GM23338 (cell line): ENCODE measurements at regions not wholly inside any gene's neighbourhood (a gene's known extent, or its start where the extent isn't known, plus 50 kb on each side); places are given as distances from the start of the nearest gene placed in this dataset.

Experiments
- ATAC-seq: fragments of 200-7000 bp; cut with Tn5 transposase; 3 replicates; pipeline ENCODE4 v1.9.1; 2020
- DNase-seq: peaks from one replicate; pipeline ENCODE4 v3.0.0-alpha.2; 2015; ENCODE audit warnings: low spot score
- H2AFZ ChIP-seq: fragments of 200-600 bp; sonication (generic); 2 replicates; pipeline ENCODE4 v1.8.0; 2016; ENCODE audit warnings: antibody characterized with exemption, mild to moderate bottlenecking, moderate library complexity
- H3F3A ChIP-seq: fragments of 200-600 bp; sonication (generic); replicated peaks from 2 replicates; pipeline ENCODE4 v1.8.0; 2017; ENCODE audit warnings: antibody characterized with exemption, mixed run types, low read depth
- H3K27ac ChIP-seq: fragments of 200-600 bp; sonication (generic); 2 replicates; pipeline ENCODE4 v1.6.1; 2016; ENCODE audit warnings: low read depth
- H3K27me3 ChIP-seq: fragments of 200-600 bp; sonication (generic); 2 replicates; pipeline ENCODE4 v1.8.0; 2016; ENCODE audit warnings: mild to moderate bottlenecking, mixed run types, moderate library complexity; ENCODE audit not compliant: insufficient read depth
- H3K36me3 ChIP-seq: fragments of 200-600 bp; sonication (generic); 2 replicates; pipeline ENCODE4 v1.8.0; 2016; ENCODE audit warnings: mild to moderate bottlenecking; ENCODE audit not compliant: insufficient read depth
- H3K4me1 ChIP-seq: fragments of 200-600 bp; sonication (generic); 2 replicates; pipeline ENCODE4 v1.8.0; 2016; ENCODE audit warnings: mild to moderate bottlenecking, moderate library complexity; ENCODE audit not compliant: insufficient read depth
- H3K4me2 ChIP-seq: fragments of 200-600 bp; sonication (generic); 2 replicates; pipeline ENCODE4 v1.7.1; 2017; ENCODE audit warnings: mixed run types
- H3K4me3 ChIP-seq: fragments of 200-600 bp; sonication (generic); 2 replicates; pipeline ENCODE4 v1.6.1; 2016; ENCODE audit warnings: mixed run types
- H3K79me2 ChIP-seq: fragments of 200-600 bp; sonication (generic); replicated peaks from 2 replicates; pipeline ENCODE4 v1.8.0; 2017; ENCODE audit warnings: mild to moderate bottlenecking; ENCODE audit not compliant: insufficient read depth
- H3K9me2 ChIP-seq: fragments of 200-600 bp; sonication (generic); 2 replicates; pipeline ENCODE4 v1.8.0; 2017; ENCODE audit not compliant: insufficient read depth
- H4K20me1 ChIP-seq: fragments of 200-600 bp; sonication (generic); replicated peaks from 2 replicates; pipeline ENCODE4 v1.8.0; 2017; ENCODE audit warnings: mild to moderate bottlenecking; ENCODE audit not compliant: insufficient read depth
- H3K27ac Mint-ChIP-seq: 2 replicates; pipeline ENCODE4 v1.8.0; 2020; ENCODE audit warnings: inconsistent platforms, mild to moderate bottlenecking, moderate library complexity, mixed read lengths
- H3K27me3 Mint-ChIP-seq: 3 replicates; pipeline ENCODE4 v1.8.0; 2022; ENCODE audit warnings: low read depth, mild to moderate bottlenecking, moderate library complexity, mixed read lengths, inconsistent platforms; ENCODE audit not compliant: insufficient read depth, poor library complexity
- H3K36me3 Mint-ChIP-seq: 3 replicates; pipeline ENCODE4 v1.8.0; 2021; ENCODE audit warnings: low read depth, mild to moderate bottlenecking, inconsistent platforms, moderate library complexity, mixed read lengths
- H3K4me1 Mint-ChIP-seq: 3 replicates; pipeline ENCODE4 v1.8.0; 2020; ENCODE audit warnings: mild to moderate bottlenecking, inconsistent platforms, mixed read lengths
- H3K4me3 Mint-ChIP-seq: 3 replicates; pipeline ENCODE4 v1.8.0; 2021; ENCODE audit warnings: moderate library complexity, mild to moderate bottlenecking, inconsistent platforms, mixed read lengths
- H3K9me3 Mint-ChIP-seq: 3 replicates; pipeline ENCODE4 v1.8.0; 2020; ENCODE audit warnings: moderate library complexity, mild to moderate bottlenecking, inconsistent platforms, mixed read lengths
- CREB1 ChIP-seq: fragments of 250-450 bp; sonication (Bioruptor Pico); IDR thresholded peaks from 2 replicates; pipeline ENCODE4 v1.5.0; 2020; ENCODE audit warnings: low read depth, mild to moderate bottlenecking, moderate library complexity
- CTCF ChIP-seq, 2 experiments: fragments of 200-600 bp in 1 of 2; sonication (generic) in 1 of 2; conservative IDR thresholded peaks; 2 replicates each; pipeline versions ENCODE4 v1.5.1 to v1.6.1; 2016 to 2017; ENCODE audit warnings: antibody characterized with exemption in 2 of 2, low read depth in 2 of 2, mild to moderate bottlenecking in 2 of 2, moderate library complexity in 1 of 2
- EZH2 ChIP-seq: fragments of 200-600 bp; sonication (generic); IDR thresholded peaks from one replicate; pipeline ENCODE4 v1.8.0; 2017; ENCODE audit warnings: antibody characterized with exemption, mild to moderate bottlenecking, low read depth; ENCODE audit not compliant: unreplicated experiment
- EZH2phosphoT487 ChIP-seq: fragments of 200-600 bp; sonication (generic); IDR thresholded peaks from one replicate; pipeline ENCODE4 v1.8.1; 2018; ENCODE audit warnings: antibody characterized with exemption; ENCODE audit not compliant: unreplicated experiment
- JUNB ChIP-seq: IDR thresholded peaks from one replicate; pipeline ENCODE4 v1.6.1; 2016; ENCODE audit warnings: antibody characterized with exemption; ENCODE audit not compliant: unreplicated experiment
- NANOG ChIP-seq: IDR thresholded peaks from 2 replicates; pipeline ENCODE4 v1.6.1; 2016; ENCODE audit warnings: antibody characterized with exemption, borderline replicate concordance
- POLR2AphosphoS5 ChIP-seq: IDR thresholded peaks from 2 replicates; pipeline ENCODE4 v1.6.1; 2016; ENCODE audit warnings: antibody characterized with exemption, low read depth
- STAT1 ChIP-seq: IDR thresholded peaks from one replicate; pipeline ENCODE4 v1.6.1; 2016; ENCODE audit warnings: antibody characterized with exemption; ENCODE audit not compliant: unreplicated experiment
- ZNF331 ChIP-seq: fragments of 250-450 bp; sonication (Bioruptor Pico); IDR thresholded peaks from 2 replicates; pipeline ENCODE4 v1.5.0; 2020; ENCODE audit warnings: low read depth, mild to moderate bottlenecking, moderate library complexity
- TF ChIP-seq, protein P1 (sequence below): IDR thresholded peaks from one replicate; pipeline ENCODE4 v1.6.1; 2018; ENCODE audit warnings: antibody characterized with exemption; ENCODE audit not compliant: unreplicated experiment
- TF ChIP-seq, protein P2 (sequence below): fragments of 250-450 bp; sonication (Bioruptor Pico); IDR thresholded peaks from 2 replicates; pipeline ENCODE4 v1.5.0; 2020; ENCODE audit warnings: mild to moderate bottlenecking, moderate library complexity
- TF ChIP-seq, protein P3 (sequence below): IDR thresholded peaks from 2 replicates; pipeline ENCODE4 v1.6.1; 2016; ENCODE audit warnings: antibody characterized with exemption

- Histone ChIP-seq H4K20me1 (0 out of 2 replicates have a peak, but pooled peaks cover 4% of the 10 kb centered on the region), H3K4me2 (no peak overlapping the region), H3K36me3 (no peaks in the 10 kb centered on the region), H3F3A (no peaks in the 10 kb centered on the region), H3K27me3 (no peaks in the 10 kb centered on the region), H3K79me2 (no peaks in the 10 kb centered on the region), H3K27ac (no peak overlapping the region), H3K9me2 (no peaks in the 10 kb centered on the region), H2AFZ (no peak overlapping the region), H3K4me1 (no peaks in the 10 kb centered on the region; the same call in 1 of the 2 replicates), H3K4me3 (no peak overlapping the region)
- no peak for ATAC-seq
- Mint-ChIP-seq H3K4me1 (peaks cover 6% of the 10 kb centered on the region; the same call in 1 of the 3 replicates), H3K4me3 (no peak overlapping the region), H3K9me3 (peaks cover 12% of the 10 kb centered on the region), H3K27ac (no peak overlapping the region), H3K36me3 (no peaks in the 10 kb centered on the region), H3K27me3 (peaks cover 14% of the 10 kb centered on the region)
- DNase-seq, result no peak
- TF ChIP-seq, protein P1, sequence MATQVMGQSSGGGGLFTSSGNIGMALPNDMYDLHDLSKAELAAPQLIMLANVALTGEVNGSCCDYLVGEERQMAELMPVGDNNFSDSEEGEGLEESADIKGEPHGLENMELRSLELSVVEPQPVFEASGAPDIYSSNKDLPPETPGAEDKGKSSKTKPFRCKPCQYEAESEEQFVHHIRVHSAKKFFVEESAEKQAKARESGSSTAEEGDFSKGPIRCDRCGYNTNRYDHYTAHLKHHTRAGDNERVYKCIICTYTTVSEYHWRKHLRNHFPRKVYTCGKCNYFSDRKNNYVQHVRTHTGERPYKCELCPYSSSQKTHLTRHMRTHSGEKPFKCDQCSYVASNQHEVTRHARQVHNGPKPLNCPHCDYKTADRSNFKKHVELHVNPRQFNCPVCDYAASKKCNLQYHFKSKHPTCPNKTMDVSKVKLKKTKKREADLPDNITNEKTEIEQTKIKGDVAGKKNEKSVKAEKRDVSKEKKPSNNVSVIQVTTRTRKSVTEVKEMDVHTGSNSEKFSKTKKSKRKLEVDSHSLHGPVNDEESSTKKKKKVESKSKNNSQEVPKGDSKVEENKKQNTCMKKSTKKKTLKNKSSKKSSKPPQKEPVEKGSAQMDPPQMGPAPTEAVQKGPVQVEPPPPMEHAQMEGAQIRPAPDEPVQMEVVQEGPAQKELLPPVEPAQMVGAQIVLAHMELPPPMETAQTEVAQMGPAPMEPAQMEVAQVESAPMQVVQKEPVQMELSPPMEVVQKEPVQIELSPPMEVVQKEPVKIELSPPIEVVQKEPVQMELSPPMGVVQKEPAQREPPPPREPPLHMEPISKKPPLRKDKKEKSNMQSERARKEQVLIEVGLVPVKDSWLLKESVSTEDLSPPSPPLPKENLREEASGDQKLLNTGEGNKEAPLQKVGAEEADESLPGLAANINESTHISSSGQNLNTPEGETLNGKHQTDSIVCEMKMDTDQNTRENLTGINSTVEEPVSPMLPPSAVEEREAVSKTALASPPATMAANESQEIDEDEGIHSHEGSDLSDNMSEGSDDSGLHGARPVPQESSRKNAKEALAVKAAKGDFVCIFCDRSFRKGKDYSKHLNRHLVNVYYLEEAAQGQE, result no peak
- TF ChIP-seq, protein P2, sequence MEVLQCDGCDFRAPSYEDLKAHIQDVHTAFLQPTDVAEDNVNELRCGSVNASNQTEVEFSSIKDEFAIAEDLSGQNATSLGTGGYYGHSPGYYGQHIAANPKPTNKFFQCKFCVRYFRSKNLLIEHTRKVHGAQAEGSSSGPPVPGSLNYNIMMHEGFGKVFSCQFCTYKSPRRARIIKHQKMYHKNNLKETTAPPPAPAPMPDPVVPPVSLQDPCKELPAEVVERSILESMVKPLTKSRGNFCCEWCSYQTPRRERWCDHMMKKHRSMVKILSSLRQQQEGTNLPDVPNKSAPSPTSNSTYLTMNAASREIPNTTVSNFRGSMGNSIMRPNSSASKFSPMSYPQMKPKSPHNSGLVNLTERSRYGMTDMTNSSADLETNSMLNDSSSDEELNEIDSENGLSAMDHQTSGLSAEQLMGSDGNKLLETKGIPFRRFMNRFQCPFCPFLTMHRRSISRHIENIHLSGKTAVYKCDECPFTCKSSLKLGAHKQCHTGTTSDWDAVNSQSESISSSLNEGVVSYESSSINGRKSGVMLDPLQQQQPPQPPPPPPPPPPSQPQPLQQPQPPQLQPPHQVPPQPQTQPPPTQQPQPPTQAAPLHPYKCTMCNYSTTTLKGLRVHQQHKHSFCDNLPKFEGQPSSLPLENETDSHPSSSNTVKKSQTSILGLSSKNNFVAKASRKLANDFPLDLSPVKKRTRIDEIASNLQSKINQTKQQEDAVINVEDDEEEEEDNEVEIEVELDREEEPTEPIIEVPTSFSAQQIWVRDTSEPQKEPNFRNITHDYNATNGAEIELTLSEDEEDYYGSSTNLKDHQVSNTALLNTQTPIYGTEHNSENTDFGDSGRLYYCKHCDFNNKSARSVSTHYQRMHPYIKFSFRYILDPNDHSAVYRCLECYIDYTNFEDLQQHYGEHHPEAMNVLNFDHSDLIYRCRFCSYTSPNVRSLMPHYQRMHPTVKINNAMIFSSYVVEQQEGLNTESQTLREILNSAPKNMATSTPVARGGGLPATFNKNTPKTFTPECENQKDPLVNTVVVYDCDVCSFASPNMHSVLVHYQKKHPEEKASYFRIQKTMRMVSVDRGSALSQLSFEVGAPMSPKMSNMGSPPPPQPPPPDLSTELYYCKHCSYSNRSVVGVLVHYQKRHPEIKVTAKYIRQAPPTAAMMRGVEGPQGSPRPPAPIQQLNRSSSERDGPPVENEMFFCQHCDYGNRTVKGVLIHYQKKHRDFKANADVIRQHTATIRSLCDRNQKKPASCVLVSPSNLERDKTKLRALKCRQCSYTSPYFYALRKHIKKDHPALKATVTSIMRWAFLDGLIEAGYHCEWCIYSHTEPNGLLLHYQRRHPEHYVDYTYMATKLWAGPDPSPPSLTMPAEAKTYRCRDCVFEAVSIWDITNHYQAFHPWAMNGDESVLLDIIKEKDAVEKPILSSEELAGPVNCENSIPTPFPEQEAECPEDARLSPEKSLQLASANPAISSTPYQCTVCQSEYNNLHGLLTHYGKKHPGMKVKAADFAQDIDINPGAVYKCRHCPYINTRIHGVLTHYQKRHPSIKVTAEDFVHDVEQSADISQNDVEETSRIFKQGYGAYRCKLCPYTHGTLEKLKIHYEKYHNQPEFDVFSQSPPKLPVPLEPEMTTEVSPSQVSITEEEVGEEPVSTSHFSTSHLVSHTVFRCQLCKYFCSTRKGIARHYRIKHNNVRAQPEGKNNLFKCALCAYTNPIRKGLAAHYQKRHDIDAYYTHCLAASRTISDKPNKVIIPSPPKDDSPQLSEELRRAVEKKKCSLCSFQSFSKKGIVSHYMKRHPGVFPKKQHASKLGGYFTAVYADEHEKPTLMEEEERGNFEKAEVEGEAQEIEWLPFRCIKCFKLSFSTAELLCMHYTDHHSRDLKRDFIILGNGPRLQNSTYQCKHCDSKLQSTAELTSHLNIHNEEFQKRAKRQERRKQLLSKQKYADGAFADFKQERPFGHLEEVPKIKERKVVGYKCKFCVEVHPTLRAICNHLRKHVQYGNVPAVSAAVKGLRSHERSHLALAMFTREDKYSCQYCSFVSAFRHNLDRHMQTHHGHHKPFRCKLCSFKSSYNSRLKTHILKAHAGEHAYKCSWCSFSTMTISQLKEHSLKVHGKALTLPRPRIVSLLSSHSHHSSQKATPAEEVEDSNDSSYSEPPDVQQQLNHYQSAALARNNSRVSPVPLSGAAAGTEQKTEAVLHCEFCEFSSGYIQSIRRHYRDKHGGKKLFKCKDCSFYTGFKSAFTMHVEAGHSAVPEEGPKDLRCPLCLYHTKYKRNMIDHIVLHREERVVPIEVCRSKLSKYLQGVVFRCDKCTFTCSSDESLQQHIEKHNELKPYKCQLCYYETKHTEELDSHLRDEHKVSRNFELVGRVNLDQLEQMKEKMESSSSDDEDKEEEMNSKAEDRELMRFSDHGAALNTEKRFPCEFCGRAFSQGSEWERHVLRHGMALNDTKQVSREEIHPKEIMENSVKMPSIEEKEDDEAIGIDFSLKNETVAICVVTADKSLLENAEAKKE, result no peak
- TF ChIP-seq CTCF (conservative IDR thresholded peaks at IDR 0.05; ENCODE audit: low read depth in 2 of 2) (no peak), CREB1 (CRISPR knock-in tag) (no peak), POLR2AphosphoS5 (no peak), EZH2phosphoT487 (no peak), ZNF331 (CRISPR knock-in tag) (no peak), STAT1 (no peak), JUNB (no peak), NANOG (no peak), EZH2 (no peak)
- TF ChIP-seq, protein P3, sequence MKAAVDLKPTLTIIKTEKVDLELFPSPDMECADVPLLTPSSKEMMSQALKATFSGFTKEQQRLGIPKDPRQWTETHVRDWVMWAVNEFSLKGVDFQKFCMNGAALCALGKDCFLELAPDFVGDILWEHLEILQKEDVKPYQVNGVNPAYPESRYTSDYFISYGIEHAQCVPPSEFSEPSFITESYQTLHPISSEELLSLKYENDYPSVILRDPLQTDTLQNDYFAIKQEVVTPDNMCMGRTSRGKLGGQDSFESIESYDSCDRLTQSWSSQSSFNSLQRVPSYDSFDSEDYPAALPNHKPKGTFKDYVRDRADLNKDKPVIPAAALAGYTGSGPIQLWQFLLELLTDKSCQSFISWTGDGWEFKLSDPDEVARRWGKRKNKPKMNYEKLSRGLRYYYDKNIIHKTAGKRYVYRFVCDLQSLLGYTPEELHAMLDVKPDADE, result no peak
These were observed 73.6 kb upstream of the BHLHE23 start for GRCh38 chr20:63080411-63080810.
